PC-9 (cell line): ENCODE measurements at regions not wholly inside any gene's neighbourhood (a gene's known extent, or its start where the extent isn't known, plus 50 kb on each side); places are given as distances from the start of the nearest gene placed in this dataset.
"Not testable (repeated sequence)": the region's sequence is repeated elsewhere in the genome, so short reads cannot be mapped to it uniquely, and the experiment has no call there.

Experiments
- BruUV-seq: library from RNA; stranded (reverse); fragments of 400-500 nt; replicated peaks from 2 replicates; lab custom pipeline; 2021; lab: Mats Ljungman, UMichigan
- CTCF ChIA-PET: fragments of 300-600 bp; sonication (Branson Sonifier 250); formaldehyde crosslinking; loops from one replicate; lab custom pipeline; 2022; ENCODE audit warnings: antibody characterized with exemption; lab: Charles Lee
- POLR2A ChIA-PET: fragments of 300-600 bp; sonication (Branson Sonifier 250); formaldehyde crosslinking; loops from one replicate; lab custom pipeline; 2022; ENCODE audit warnings: antibody characterized with exemption; ENCODE audit not compliant: unreplicated experiment; lab: Charles Lee
- DNase-seq, 2 experiments: peaks; one replicate each; pipeline versions ENCODE4 v3.0.0 to v3.0.0-alpha.2; 2015 to 2022; ENCODE audit warnings: mixed read lengths in 1 of 2
- H2AFZ ChIP-seq: fragments of 200-600 bp; sonication (generic); 2 replicates; pipeline ENCODE4 v1.8.1; 2017; ENCODE audit warnings: antibody characterized with exemption
- H3F3A ChIP-seq: fragments of 200-600 bp; sonication (generic); 2 replicates; pipeline ENCODE4 v1.8.1; 2017; ENCODE audit warnings: antibody characterized with exemption, mild to moderate bottlenecking, low read depth; ENCODE audit not compliant: insufficient read depth
- H3K27ac ChIP-seq: fragments of 200-600 bp; sonication (generic); 2 replicates; pipeline ENCODE4 v1.6.1; 2016; ENCODE audit warnings: mixed run types
- H3K27me3 ChIP-seq: fragments of 200-600 bp; sonication (generic); 2 replicates; pipeline ENCODE4 v1.6.1; 2016; ENCODE audit warnings: low read depth, mixed run types; ENCODE audit not compliant: insufficient read depth
- H3K36me3 ChIP-seq: fragments of 200-600 bp; sonication (generic); 2 replicates; pipeline ENCODE4 v1.6.1; 2016; ENCODE audit warnings: low read depth, mixed run types
- H3K4me1 ChIP-seq: fragments of 200-600 bp; sonication (generic); replicated peaks from 2 replicates; pipeline ENCODE4 v1.6.1; 2016; ENCODE audit warnings: mixed run types; ENCODE audit not compliant: insufficient read depth
- H3K4me2 ChIP-seq: fragments of 200-600 bp; sonication (generic); 2 replicates; pipeline ENCODE4 v1.6.1; 2017; ENCODE audit warnings: mixed run types
- H3K4me3 ChIP-seq: fragments of 200-600 bp; sonication (generic); 2 replicates; pipeline ENCODE4 v1.6.1; 2016; ENCODE audit warnings: mixed run types
- H3K79me2 ChIP-seq: fragments of 200-600 bp; sonication (generic); 2 replicates; pipeline ENCODE4 v1.6.1; 2017; ENCODE audit warnings: low read depth, mixed run types
- H3K9me2 ChIP-seq: fragments of 200-600 bp; sonication (generic); 2 replicates; pipeline ENCODE4 v1.8.1; 2017; ENCODE audit warnings: mild to moderate bottlenecking; ENCODE audit not compliant: insufficient read depth
- H3K9me3 ChIP-seq: fragments of 200-600 bp; sonication (generic); 2 replicates; pipeline ENCODE4 v1.8.1; 2016; ENCODE audit warnings: low read depth; ENCODE audit not compliant: insufficient read depth
- H4K20me1 ChIP-seq: fragments of 200-600 bp; sonication (generic); 2 replicates; pipeline ENCODE4 v1.8.1; 2017; ENCODE audit not compliant: insufficient read depth
- EZH2 ChIP-seq: fragments of 200-600 bp; sonication (generic); IDR thresholded peaks from 2 replicates; pipeline ENCODE4 v1.8.0; 2017; ENCODE audit warnings: antibody characterized with exemption, low read depth
- intact Hi-C: fragments of 100-400 bp; cut with micrococcal nuclease; formaldehyde crosslinking; loops from one replicate; pipeline ENCODE4 v1.10.0; 2022; ENCODE audit not compliant: unreplicated experiment
- TF ChIP-seq, protein P1 (sequence below): fragments of 200-600 bp; sonication (generic); conservative IDR thresholded peaks from 2 replicates; pipeline ENCODE4 v1.6.1; 2017; ENCODE audit warnings: mixed run types, antibody characterized with exemption, mild to moderate bottlenecking, moderate library complexity

DNA sequence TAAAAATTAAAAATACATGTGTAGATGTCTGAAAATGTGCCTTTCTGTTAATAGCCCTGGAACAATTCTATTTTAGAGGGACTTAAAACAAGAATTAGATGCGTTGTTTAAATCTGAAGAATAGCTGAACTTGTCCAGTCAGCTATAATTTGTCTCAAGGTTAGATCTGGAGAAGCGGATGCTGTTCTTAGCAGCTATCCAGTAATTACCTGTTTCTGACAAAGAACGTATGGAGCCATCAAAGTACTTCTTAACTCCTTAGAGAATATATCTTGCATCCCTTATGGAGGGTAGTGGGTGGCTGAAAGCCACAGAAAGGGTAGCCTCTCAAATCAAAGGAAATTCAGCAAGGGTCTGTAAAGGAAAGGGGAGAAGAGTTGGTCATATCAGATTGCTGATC lies 160.4 kb downstream of the SEPTIN7 start:
- H3K27me3 ChIP-seq, H3K9me3 ChIP-seq, H3K27ac ChIP-seq, H2AFZ ChIP-seq, intact Hi-C loops, BruUV-seq, DNase-seq, H3K4me1 ChIP-seq, H3K9me2 ChIP-seq, POLR2A ChIA-PET, H3F3A ChIP-seq, CTCF ChIA-PET, H3K79me2 ChIP-seq, H3K4me2 ChIP-seq, H3K4me3 ChIP-seq, H3K36me3 ChIP-seq, H4K20me1 ChIP-seq: not testable (repeated sequence)

DNA sequence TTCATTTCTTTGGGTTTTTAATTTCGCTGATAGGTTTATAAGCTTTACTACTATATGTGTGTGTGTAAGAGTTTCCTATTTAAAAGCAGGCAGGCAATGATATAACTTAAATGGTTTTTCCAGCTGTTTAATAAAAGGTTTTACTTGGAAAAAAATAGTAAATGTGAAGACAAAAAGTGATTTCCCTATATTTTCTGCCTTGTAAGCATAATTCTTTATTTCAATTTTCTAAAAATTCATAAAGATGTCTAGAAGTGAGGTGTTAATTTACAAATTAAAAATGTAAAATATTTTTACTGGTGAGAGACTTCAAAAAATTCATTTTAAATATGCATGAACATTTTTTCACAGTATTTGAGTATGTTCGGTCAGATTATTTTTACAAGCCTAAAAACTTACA lies 161.8 kb downstream of the SEPTIN7 start:
- H3K4me1 ChIP-seq, H3F3A ChIP-seq, CTCF ChIA-PET, POLR2A ChIA-PET, H3K9me3 ChIP-seq, BruUV-seq, H3K4me2 ChIP-seq, H3K4me3 ChIP-seq, H3K9me2 ChIP-seq, H3K27ac ChIP-seq, H3K36me3 ChIP-seq, H2AFZ ChIP-seq, H3K27me3 ChIP-seq, H3K79me2 ChIP-seq, H4K20me1 ChIP-seq, intact Hi-C loops, DNase-seq: not testable (repeated sequence)

DNA sequence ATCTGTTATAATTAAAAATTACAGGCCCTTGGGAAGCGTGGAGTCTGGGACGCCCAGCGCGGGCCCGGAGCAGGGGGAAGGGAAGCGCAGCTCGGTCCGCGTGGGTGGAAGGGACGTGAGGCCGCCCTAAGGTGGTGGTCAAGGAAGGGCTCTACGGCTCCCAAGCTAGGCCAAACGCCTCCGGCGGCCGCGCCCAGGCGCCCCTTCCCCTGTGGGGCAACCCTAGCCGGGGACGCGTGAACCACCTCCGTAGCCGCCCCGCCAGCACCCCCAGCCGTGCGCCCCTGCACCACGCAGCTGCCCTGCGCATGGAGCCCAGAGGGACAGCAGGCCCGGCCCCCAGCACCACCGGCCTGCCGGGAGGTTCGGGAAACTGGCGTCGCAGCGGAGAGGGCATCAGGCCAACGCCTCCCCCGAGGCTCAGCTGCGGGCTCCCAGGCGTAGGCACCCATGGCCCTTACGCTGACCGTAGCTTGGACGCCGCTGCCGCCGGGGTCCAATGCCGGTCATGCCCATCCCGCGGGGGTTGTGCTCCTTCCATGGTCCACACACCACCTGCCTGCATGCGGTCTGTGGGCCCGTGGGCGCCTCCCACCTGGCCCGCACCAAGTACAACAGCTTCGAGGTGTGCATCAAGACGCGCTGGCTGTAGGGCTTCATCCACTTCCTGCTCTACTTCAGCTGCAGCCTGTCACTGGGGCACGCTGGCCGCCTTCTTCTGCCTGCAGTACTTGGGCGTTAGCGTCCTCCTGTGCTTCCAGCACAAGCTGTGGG lies 166.7 kb downstream of the SEPTIN7 start:
- H3K79me2 ChIP-seq: no peaks in the 10 kb centered on the region
- no peak overlapping the region for H3K27ac ChIP-seq
- no peaks in the 10 kb centered on the region for H3K36me3 ChIP-seq
- H3K4me1 ChIP-seq: no peaks in the 10 kb centered on the region
- CTCF ChIA-PET: no interaction called here
- no peaks in the 10 kb centered on the region for H3K27me3 ChIP-seq
- no peaks in the 10 kb centered on the region for H3K9me3 ChIP-seq
- DNase-seq: no peak
- H3K9me2 ChIP-seq: no peaks in the 10 kb centered on the region
- no peaks in the 10 kb centered on the region for H4K20me1 ChIP-seq
- no peak overlapping the region for H3K4me3 ChIP-seq
- intact Hi-C loops: no loop called here
- TF ChIP-seq, protein P1, sequence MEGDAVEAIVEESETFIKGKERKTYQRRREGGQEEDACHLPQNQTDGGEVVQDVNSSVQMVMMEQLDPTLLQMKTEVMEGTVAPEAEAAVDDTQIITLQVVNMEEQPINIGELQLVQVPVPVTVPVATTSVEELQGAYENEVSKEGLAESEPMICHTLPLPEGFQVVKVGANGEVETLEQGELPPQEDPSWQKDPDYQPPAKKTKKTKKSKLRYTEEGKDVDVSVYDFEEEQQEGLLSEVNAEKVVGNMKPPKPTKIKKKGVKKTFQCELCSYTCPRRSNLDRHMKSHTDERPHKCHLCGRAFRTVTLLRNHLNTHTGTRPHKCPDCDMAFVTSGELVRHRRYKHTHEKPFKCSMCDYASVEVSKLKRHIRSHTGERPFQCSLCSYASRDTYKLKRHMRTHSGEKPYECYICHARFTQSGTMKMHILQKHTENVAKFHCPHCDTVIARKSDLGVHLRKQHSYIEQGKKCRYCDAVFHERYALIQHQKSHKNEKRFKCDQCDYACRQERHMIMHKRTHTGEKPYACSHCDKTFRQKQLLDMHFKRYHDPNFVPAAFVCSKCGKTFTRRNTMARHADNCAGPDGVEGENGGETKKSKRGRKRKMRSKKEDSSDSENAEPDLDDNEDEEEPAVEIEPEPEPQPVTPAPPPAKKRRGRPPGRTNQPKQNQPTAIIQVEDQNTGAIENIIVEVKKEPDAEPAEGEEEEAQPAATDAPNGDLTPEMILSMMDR: no peak
- TF ChIP-seq EZH2: no peak
- H2AFZ ChIP-seq: no peak overlapping the region
- no peaks in the 10 kb centered on the region for H3F3A ChIP-seq
- POLR2A ChIA-PET: no interaction called here
- no peak overlapping the region for H3K4me2 ChIP-seq
- no TSS peak for BruUV-seq

GRCh38 chr7:35968140-35968940 lies 167.5 kb downstream of the SEPTIN7 start:
- Histone ChIP-seq H3K36me3 (no peaks in the 10 kb centered on the region), H3F3A (no peaks in the 10 kb centered on the region), H4K20me1 (no peaks in the 10 kb centered on the region), H3K4me1 (no peaks in the 10 kb centered on the region), H3K79me2 (no peaks in the 10 kb centered on the region), H2AFZ (no peak overlapping the region), H3K4me3 (no peak overlapping the region), H3K27me3 (no peaks in the 10 kb centered on the region), H3K27ac (no peak overlapping the region), H3K4me2 (no peak overlapping the region), H3K9me3 (no peaks in the 10 kb centered on the region), H3K9me2 (no peaks in the 10 kb centered on the region)
- CTCF ChIA-PET: no interaction called here
- intact Hi-C loops: no loop called here
- POLR2A ChIA-PET: no interaction called here
- TF ChIP-seq, protein P1: no peak
- BruUV-seq: no TSS peak
- no peak for DNase-seq
